ENCODE measurements at regions not wholly inside any gene's neighbourhood (a gene's known extent, or its start where the extent isn't known, plus 50 kb on each side); places are given as distances from the start of the nearest gene placed in this dataset.

GRCh38 chr13:64866331-64866730 lies 2363.8 kb downstream of the PCDH9 start:
- TF ChIP-seq CTCF (IDR thresholded peaks at IDR 0.05; ENCODE audit: low read depth, low read length) (no peak), EZH2phosphoT487 (IDR thresholded peaks at IDR 0.05; ENCODE audit: low read depth) (no peak)
